ENCODE measurements at regions not wholly inside any gene's neighbourhood (a gene's known extent, or its start where the extent isn't known, plus 50 kb on each side); places are given as distances from the start of the nearest gene placed in this dataset.

GRCh38 chr1:115428676-115429075 is 90.6 kb upstream of the NGF start:
- no peak for ATAC-seq
- in situ Hi-C loops (cut with MboI; ENCODE audit: low sequenced_read_pairs in 4 of 4), result no loop called here

GRCh38 chr1:115428256-115428655 is 90.2 kb upstream of the NGF start:
- ATAC-seq (no peak), DNase-seq (no peak)
- intact Hi-C loops (cut with DNase I; ENCODE audit: low total_unique reads), result no loop called here
- Histone ChIP-seq H3K4me1 (no peaks in the 10 kb centered on the region), H3K27ac (no peak overlapping the region), H3K27me3 (no peaks in the 10 kb centered on the region), H3K4me3 (no peak overlapping the region), H3K36me3 (no peaks in the 10 kb centered on the region), H3K9me3 (no peaks in the 10 kb centered on the region)
- TF ChIP-seq CTCF (IDR thresholded peaks at IDR 0.05 in 4 of 5, conservative IDR thresholded peaks at IDR 0.05 in 1 of 5) (no peak), POLR2A (IDR thresholded peaks at IDR 0.05) (no peak)
- in situ Hi-C loops (cut with MboI; ENCODE audit: low sequenced_read_pairs in 4 of 4), result no loop called here

More at GRCh38 chr1:115428676-115429075, 90.6 kb upstream of the NGF start:
- intact Hi-C loops (cut with DNase I; ENCODE audit: low total_unique reads), result no loop called here
- TF ChIP-seq POLR2A (IDR thresholded peaks at IDR 0.05) (no peak), CTCF (IDR thresholded peaks at IDR 0.05 in 4 of 5, conservative IDR thresholded peaks at IDR 0.05 in 1 of 5) (no peak)
- Histone ChIP-seq H3K27me3 (no peaks in the 10 kb centered on the region), H3K27ac (no peak overlapping the region), H3K36me3 (no peaks in the 10 kb centered on the region), H3K4me3 (no peak overlapping the region), H3K9me3 (no peaks in the 10 kb centered on the region), H3K4me1 (no peaks in the 10 kb centered on the region)
- DNase-seq, result no peak

- Histone ChIP-seq H3K36me3 (no peaks in the 10 kb centered on the region), H3K4me3 (no peak overlapping the region), H3K27me3 (no peaks in the 10 kb centered on the region), H3K9me3 (no peaks in the 10 kb centered on the region), H3K27ac (peak overlapping the region in 2 of 4 donors; percentile 22 to 24), H3K4me1 (no peaks in the 10 kb centered on the region)
- no peak for TF ChIP-seq POLR2A (IDR thresholded peaks at IDR 0.05)
- TF ChIP-seq CTCF (IDR thresholded peaks at IDR 0.05 in 4 of 5, conservative IDR thresholded peaks at IDR 0.05 in 1 of 5), result no peak
- DNase-seq (no peak), ATAC-seq (no peak)
- intact Hi-C loops (cut with DNase I; ENCODE audit: low total_unique reads) (no loop called here), in situ Hi-C loops (cut with MboI; ENCODE audit: low sequenced_read_pairs in 4 of 4) (no loop called here)
Measured at GRCh38 chr1:115426956-115427355, 88.9 kb upstream of the NGF start.

GRCh38 chr1:115426231-115426771 is 88.3 kb upstream of the NGF start:
- no peak for TF ChIP-seq POLR2A (IDR thresholded peaks at IDR 0.05)
- TF ChIP-seq CTCF (IDR thresholded peaks at IDR 0.05 in 4 of 5, conservative IDR thresholded peaks at IDR 0.05 in 1 of 5), result no peak
- no peaks in the 10 kb centered on the region for H3K36me3 ChIP-seq
- H3K4me3 ChIP-seq, result no peak overlapping the region
- no peaks in the 10 kb centered on the region for H3K9me3 ChIP-seq
- peak; percentile 79 to 80 for ATAC-seq
- in situ Hi-C loops (cut with MboI; ENCODE audit: low sequenced_read_pairs in 4 of 4), result no loop called here
- H3K4me1 ChIP-seq, result no peaks in the 10 kb centered on the region
- no peaks in the 10 kb centered on the region for H3K27me3 ChIP-seq
- intact Hi-C loops (cut with DNase I; ENCODE audit: low total_unique reads), result no loop called here
- peak overlapping the region; percentile 41 to 59 (median 48) for H3K27ac ChIP-seq
- DNase-seq, result peak; percentile 29 to 64

- intact Hi-C loops (cut with DNase I; ENCODE audit: low total_unique reads), result no loop called here
Measured at GRCh38 chr1:115425442-115425841, 87.4 kb upstream of the NGF start.

More at GRCh38 chr1:115425442-115425841, 87.4 kb upstream of the NGF start:
- no peak for DNase-seq
- in situ Hi-C loops (cut with MboI; ENCODE audit: low sequenced_read_pairs in 4 of 4), result no loop called here
- Histone ChIP-seq H3K4me3 (no peak overlapping the region), H3K36me3 (no peaks in the 10 kb centered on the region), H3K27ac (peak overlapping the region; percentile 41 to 59 (median 48)), H3K9me3 (no peaks in the 10 kb centered on the region), H3K27me3 (no peaks in the 10 kb centered on the region), H3K4me1 (no peaks in the 10 kb centered on the region)
- no peak for TF ChIP-seq CTCF (IDR thresholded peaks at IDR 0.05 in 4 of 5, conservative IDR thresholded peaks at IDR 0.05 in 1 of 5)
- no peak for TF ChIP-seq POLR2A (IDR thresholded peaks at IDR 0.05)
- ATAC-seq, result no peak

Measured in gastrocnemius medialis (tissue), 4 donors.